ENCODE measurements at regions not wholly inside any gene's neighbourhood (a gene's known extent, or its start where the extent isn't known, plus 50 kb on each side); places are given as distances from the start of the nearest gene placed in this dataset.
A peak's percentile ranks its signal among the peaks of the same experiment; 100 is the strongest.

- H3K4me3 ChIP-seq (replicated peaks; ENCODE audit: low read depth, low read length) = no peak overlapping the region
- DNase-seq (ENCODE audit: low read depth) = no peak
- TF ChIP-seq CTCF (IDR thresholded peaks at IDR 0.05; ENCODE audit: low read length, missing control alignments) = no peak
Observed at GRCh38 chr3:157876556-157876955, 229.7 kb downstream of the SHOX2 start.

- no peak for TF ChIP-seq CTCF (IDR thresholded peaks at IDR 0.05; ENCODE audit: low read length, missing control alignments)
- DNase-seq (ENCODE audit: low read depth) = no peak
- no peak overlapping the region for H3K4me3 ChIP-seq (replicated peaks; ENCODE audit: low read depth, low read length)
Observed at GRCh38 chr3:157872902-157873301, 233.3 kb downstream of the SHOX2 start.

GRCh38 chr3:157871838-157872460, 234.3 kb downstream of the SHOX2 start:
- H3K4me3 ChIP-seq (replicated peaks; ENCODE audit: low read depth, low read length) = no peak overlapping the region
- TF ChIP-seq CTCF (IDR thresholded peaks at IDR 0.05; ENCODE audit: low read length, missing control alignments) = no peak
- DNase-seq (ENCODE audit: low read depth) = no peak

- TF ChIP-seq CTCF (IDR thresholded peaks at IDR 0.05; ENCODE audit: low read length, missing control alignments) = no peak
- no peak for DNase-seq (ENCODE audit: low read depth)
- no peak overlapping the region for H3K4me3 ChIP-seq (replicated peaks; ENCODE audit: low read depth, low read length)
Observed at GRCh38 chr3:157871248-157871647, 235.0 kb downstream of the SHOX2 start.

- no peak for TF ChIP-seq CTCF (IDR thresholded peaks at IDR 0.05; ENCODE audit: low read length, missing control alignments)
- H3K4me3 ChIP-seq (replicated peaks; ENCODE audit: low read depth, low read length) = no peak overlapping the region
- DNase-seq (ENCODE audit: low read depth) = no peak
Observed at GRCh38 chr3:157868946-157869345, 237.3 kb downstream of the SHOX2 start.

- TF ChIP-seq CTCF (IDR thresholded peaks at IDR 0.05; ENCODE audit: low read length, missing control alignments) = no peak
- DNase-seq (ENCODE audit: low read depth) = peak; percentile 53
- no peak overlapping the region for H3K4me3 ChIP-seq (replicated peaks; ENCODE audit: low read depth, low read length)
Observed at GRCh38 chr3:157868196-157868595, 238.0 kb downstream of the SHOX2 start.

GRCh38 chr3:157865352-157866000, 240.7 kb downstream of the SHOX2 start:
- no peak overlapping the region for H3K4me3 ChIP-seq (replicated peaks; ENCODE audit: low read depth, low read length)
- DNase-seq (ENCODE audit: low read depth) = peak; percentile 8
- TF ChIP-seq CTCF (IDR thresholded peaks at IDR 0.05; ENCODE audit: low read length, missing control alignments) = peak; percentile 51
